ENCODE measurements at regions not wholly inside any gene's neighbourhood (a gene's known extent, or its start where the extent isn't known, plus 50 kb on each side); places are given as distances from the start of the nearest gene placed in this dataset.
"Not testable (repeated sequence)": the region's sequence is repeated elsewhere in the genome, so short reads cannot be mapped to it uniquely, and the experiment has no call there.

DNA sequence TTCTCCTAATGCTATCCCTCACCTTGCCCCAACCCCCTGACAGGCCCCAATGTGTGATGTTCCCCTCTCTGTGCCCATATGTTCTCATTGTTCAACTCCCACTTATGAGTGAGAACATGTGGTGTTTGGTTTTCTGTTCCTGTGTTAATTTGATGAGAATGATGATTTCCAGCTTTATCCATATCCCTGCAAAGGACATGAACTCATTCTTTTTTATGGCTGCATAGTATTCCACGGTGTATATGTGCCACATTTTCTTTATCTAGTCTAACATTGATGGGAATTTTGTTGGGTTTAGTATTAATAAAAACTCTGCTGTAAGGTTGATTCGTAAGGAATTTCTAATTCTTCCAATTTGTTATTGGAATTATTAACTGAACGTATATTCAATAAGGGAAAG, 450.2 kb downstream of the BTG1 start:
- TF ChIP-seq POLR2A (IDR thresholded peaks at IDR 0.05); POLR2AphosphoS5 (IDR thresholded peaks at IDR 0.05; ENCODE audit: insufficient read depth in 1 of 2, low read depth in 1 of 2): not testable (repeated sequence)
- TF ChIP-seq, protein P1, sequence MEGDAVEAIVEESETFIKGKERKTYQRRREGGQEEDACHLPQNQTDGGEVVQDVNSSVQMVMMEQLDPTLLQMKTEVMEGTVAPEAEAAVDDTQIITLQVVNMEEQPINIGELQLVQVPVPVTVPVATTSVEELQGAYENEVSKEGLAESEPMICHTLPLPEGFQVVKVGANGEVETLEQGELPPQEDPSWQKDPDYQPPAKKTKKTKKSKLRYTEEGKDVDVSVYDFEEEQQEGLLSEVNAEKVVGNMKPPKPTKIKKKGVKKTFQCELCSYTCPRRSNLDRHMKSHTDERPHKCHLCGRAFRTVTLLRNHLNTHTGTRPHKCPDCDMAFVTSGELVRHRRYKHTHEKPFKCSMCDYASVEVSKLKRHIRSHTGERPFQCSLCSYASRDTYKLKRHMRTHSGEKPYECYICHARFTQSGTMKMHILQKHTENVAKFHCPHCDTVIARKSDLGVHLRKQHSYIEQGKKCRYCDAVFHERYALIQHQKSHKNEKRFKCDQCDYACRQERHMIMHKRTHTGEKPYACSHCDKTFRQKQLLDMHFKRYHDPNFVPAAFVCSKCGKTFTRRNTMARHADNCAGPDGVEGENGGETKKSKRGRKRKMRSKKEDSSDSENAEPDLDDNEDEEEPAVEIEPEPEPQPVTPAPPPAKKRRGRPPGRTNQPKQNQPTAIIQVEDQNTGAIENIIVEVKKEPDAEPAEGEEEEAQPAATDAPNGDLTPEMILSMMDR (IDR thresholded peaks at IDR 0.05), result not testable (repeated sequence)
